ENCODE measurements at regions not wholly inside any gene's neighbourhood (a gene's known extent, or its start where the extent isn't known, plus 50 kb on each side); places are given as distances from the start of the nearest gene placed in this dataset.

DNA sequence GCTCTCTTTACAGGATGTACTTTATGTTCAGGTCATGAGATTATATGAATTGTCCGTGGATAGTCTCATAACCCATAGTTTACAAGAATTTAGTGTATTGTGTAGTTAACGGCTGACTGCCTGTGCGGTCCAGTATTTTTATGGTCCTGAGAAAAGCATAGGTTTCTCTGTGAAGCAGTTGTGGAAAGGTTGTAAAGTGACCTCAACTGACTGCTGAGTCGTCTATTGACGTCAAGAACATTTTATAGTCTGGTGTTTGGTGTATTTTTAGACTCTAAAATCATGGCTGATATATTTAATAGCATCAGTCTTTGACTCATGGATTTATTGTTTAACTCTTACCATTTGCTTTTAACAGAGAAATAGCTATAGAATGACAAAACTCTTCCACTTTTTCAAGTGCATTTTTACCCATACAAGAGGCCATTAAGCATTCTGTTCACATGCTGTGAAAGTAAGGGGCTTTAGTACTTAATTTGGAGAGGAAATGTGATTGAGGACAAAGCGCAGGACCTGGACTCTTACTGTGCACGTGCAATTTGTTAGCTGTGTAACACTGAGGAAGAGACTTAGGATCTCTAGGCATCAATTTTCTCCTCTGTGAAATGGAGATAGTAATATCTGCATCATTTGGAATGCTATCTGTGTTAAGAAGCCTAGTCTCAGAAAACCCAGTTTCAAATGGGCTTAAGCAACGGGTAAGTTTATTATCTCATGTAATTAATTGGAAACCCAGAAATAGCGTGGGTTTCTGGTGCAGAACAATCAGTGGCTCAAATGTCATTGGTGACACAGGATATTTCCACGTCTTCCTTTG lies 240.8 kb downstream of the NFKBIZ start (continued):
- TF ChIP-seq, protein P1, sequence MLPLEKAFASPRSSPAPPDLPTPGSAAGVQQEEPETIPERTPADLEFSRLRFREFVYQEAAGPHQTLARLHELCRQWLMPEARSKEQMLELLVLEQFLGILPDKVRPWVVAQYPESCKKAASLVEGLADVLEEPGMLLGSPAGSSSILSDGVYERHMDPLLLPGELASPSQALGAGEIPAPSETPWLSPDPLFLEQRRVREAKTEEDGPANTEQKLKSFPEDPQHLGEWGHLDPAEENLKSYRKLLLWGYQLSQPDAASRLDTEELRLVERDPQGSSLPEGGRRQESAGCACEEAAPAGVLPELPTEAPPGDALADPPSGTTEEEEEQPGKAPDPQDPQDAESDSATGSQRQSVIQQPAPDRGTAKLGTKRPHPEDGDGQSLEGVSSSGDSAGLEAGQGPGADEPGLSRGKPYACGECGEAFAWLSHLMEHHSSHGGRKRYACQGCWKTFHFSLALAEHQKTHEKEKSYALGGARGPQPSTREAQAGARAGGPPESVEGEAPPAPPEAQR (tag by site-specific recombination; IDR thresholded peaks at IDR 0.05), result no peak
- TF ChIP-seq GLI4 (tag by site-specific recombination; IDR thresholded peaks at IDR 0.05), result no peak
- no peak for TF ChIP-seq ZNF133 (tag by site-specific recombination; IDR thresholded peaks at IDR 0.05)
- no peak for TF ChIP-seq ZNF169 (tag by site-specific recombination; IDR thresholded peaks at IDR 0.05)
- TF ChIP-seq, protein P2, sequence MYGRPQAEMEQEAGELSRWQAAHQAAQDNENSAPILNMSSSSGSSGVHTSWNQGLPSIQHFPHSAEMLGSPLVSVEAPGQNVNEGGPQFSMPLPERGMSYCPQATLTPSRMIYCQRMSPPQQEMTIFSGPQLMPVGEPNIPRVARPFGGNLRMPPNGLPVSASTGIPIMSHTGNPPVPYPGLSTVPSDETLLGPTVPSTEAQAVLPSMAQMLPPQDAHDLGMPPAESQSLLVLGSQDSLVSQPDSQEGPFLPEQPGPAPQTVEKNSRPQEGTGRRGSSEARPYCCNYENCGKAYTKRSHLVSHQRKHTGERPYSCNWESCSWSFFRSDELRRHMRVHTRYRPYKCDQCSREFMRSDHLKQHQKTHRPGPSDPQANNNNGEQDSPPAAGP (tag by site-specific recombination; IDR thresholded peaks at IDR 0.05), result no peak
- peak; percentile 94 for TF ChIP-seq ZEB2 (tag by site-specific recombination; IDR thresholded peaks at IDR 0.05)
- no peak for TF ChIP-seq ZNF692 (tag by site-specific recombination; IDR thresholded peaks at IDR 0.05)
- TF ChIP-seq, protein P3, sequence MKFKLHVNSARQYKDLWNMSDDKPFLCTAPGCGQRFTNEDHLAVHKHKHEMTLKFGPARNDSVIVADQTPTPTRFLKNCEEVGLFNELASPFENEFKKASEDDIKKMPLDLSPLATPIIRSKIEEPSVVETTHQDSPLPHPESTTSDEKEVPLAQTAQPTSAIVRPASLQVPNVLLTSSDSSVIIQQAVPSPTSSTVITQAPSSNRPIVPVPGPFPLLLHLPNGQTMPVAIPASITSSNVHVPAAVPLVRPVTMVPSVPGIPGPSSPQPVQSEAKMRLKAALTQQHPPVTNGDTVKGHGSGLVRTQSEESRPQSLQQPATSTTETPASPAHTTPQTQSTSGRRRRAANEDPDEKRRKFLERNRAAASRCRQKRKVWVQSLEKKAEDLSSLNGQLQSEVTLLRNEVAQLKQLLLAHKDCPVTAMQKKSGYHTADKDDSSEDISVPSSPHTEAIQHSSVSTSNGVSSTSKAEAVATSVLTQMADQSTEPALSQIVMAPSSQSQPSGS (tag by site-specific recombination; IDR thresholded peaks at IDR 0.05; ENCODE audit: low read depth), result no peak
- TF ChIP-seq REST (tag by site-specific recombination; IDR thresholded peaks at IDR 0.05), result no peak
- TF ChIP-seq ZNF626 (tag by site-specific recombination; IDR thresholded peaks at IDR 0.05), result no peak
- TF ChIP-seq, protein P4, sequence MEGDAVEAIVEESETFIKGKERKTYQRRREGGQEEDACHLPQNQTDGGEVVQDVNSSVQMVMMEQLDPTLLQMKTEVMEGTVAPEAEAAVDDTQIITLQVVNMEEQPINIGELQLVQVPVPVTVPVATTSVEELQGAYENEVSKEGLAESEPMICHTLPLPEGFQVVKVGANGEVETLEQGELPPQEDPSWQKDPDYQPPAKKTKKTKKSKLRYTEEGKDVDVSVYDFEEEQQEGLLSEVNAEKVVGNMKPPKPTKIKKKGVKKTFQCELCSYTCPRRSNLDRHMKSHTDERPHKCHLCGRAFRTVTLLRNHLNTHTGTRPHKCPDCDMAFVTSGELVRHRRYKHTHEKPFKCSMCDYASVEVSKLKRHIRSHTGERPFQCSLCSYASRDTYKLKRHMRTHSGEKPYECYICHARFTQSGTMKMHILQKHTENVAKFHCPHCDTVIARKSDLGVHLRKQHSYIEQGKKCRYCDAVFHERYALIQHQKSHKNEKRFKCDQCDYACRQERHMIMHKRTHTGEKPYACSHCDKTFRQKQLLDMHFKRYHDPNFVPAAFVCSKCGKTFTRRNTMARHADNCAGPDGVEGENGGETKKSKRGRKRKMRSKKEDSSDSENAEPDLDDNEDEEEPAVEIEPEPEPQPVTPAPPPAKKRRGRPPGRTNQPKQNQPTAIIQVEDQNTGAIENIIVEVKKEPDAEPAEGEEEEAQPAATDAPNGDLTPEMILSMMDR (tag by site-specific recombination; IDR thresholded peaks at IDR 0.05), result no peak
- peak; percentile 98 for TF ChIP-seq ZSCAN30 (tag by site-specific recombination; IDR thresholded peaks at IDR 0.05)
- peak; percentile 54; the same call in 1 of the 2 replicates for TF ChIP-seq OSR2 (tag by site-specific recombination; IDR thresholded peaks at IDR 0.05)
- TF ChIP-seq ZNF48 (tag by site-specific recombination; IDR thresholded peaks at IDR 0.05), result no peak
- TF ChIP-seq ZNF629 (tag by site-specific recombination; IDR thresholded peaks at IDR 0.05), result peak; percentile 96
- no peak for TF ChIP-seq ZNF433 (tag by site-specific recombination; IDR thresholded peaks at IDR 0.05; ENCODE audit: low read depth)
- TF ChIP-seq YY2 (tag by site-specific recombination; IDR thresholded peaks at IDR 0.05), result no peak
- no peak for TF ChIP-seq ZNF571 (tag by site-specific recombination; IDR thresholded peaks at IDR 0.05)
- TF ChIP-seq, protein P5, sequence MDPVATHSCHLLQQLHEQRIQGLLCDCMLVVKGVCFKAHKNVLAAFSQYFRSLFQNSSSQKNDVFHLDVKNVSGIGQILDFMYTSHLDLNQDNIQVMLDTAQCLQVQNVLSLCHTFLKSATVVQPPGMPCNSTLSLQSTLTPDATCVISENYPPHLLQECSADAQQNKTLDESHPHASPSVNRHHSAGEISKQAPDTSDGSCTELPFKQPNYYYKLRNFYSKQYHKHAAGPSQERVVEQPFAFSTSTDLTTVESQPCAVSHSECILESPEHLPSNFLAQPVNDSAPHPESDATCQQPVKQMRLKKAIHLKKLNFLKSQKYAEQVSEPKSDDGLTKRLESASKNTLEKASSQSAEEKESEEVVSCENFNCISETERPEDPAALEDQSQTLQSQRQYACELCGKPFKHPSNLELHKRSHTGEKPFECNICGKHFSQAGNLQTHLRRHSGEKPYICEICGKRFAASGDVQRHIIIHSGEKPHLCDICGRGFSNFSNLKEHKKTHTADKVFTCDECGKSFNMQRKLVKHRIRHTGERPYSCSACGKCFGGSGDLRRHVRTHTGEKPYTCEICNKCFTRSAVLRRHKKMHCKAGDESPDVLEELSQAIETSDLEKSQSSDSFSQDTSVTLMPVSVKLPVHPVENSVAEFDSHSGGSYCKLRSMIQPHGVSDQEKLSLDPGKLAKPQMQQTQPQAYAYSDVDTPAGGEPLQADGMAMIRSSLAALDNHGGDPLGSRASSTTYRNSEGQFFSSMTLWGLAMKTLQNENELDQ (tag by site-specific recombination; IDR thresholded peaks at IDR 0.05; ENCODE audit: low read depth), result no peak
- no peak for TF ChIP-seq ZNF19 (tag by site-specific recombination; IDR thresholded peaks at IDR 0.05; ENCODE audit: low read depth)
- no peak; the same call in 1 of the 2 replicates for TF ChIP-seq ZNF654 (tag by site-specific recombination; IDR thresholded peaks at IDR 0.05; ENCODE audit: low read depth)
- TF ChIP-seq MEIS1 (CRISPR knock-in tag; IDR thresholded peaks at IDR 0.05; ENCODE audit: borderline replicate concordance), result no peak
- TF ChIP-seq ZNF146 (tag by site-specific recombination; IDR thresholded peaks at IDR 0.05), result peak; percentile 4; the same call in 1 of the 2 replicates
- no peak for TF ChIP-seq ZNF266 (tag by site-specific recombination; IDR thresholded peaks at IDR 0.05; ENCODE audit: low read depth)
- TF ChIP-seq ZNF776 (tag by site-specific recombination; IDR thresholded peaks at IDR 0.05; ENCODE audit: borderline replicate concordance), result no peak
- TF ChIP-seq ZNF335 (tag by site-specific recombination; conservative IDR thresholded peaks at IDR 0.05), result 0 out of 2 replicates have a peak, but pooled peaks have one; percentile 21

All from HEK293 (cell line).